Stimulated activated CD4-positive, alpha-beta T cell treated with anti-CD3 and anti-CD28 coated beads, TNF-alpha, amount 100 ng/mL, for 4 hours (primary cell): ENCODE measurements at regions not wholly inside any gene's neighbourhood (a gene's known extent, or its start where the extent isn't known, plus 50 kb on each side); places are given as distances from the start of the nearest gene placed in this dataset.
"Not testable (repeated sequence)": the region's sequence is repeated elsewhere in the genome, so short reads cannot be mapped to it uniquely, and the experiment has no call there.

Source experiments
- DNase-seq, 3 experiments: peaks; one replicate each; pipeline ENCODE4 v3.0.0-alpha.2; 2020; ENCODE audit warnings: low read depth in 3 of 3

DNA sequence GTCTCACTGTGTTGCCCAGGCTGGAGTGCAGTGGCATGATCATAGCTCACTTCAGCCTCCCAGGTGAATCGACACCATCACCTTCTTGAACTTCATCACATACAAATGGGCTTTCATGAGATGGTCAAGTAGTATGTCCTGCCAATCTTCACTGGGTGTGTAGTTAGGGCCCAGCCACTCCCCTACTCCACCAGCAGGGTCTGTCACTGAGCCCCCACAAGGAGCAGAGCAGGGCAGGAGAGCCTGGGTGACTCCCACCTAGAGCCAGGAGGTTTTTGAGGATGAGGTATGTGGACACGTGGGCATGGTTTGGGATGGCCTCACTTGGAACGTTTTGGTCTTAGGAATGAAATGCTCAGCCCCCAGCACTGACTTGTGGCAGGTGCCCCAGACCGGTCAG, 4037.7 kb upstream of the TPTE start:
- DNase-seq, result not testable (repeated sequence)

GRCh38 chr21:6486821-6487220, 4034.6 kb upstream of the TPTE start:
- DNase-seq, result not testable (repeated sequence)

GRCh38 chr21:6492691-6493090, 4028.7 kb upstream of the TPTE start:
- not testable (repeated sequence) for DNase-seq

DNA sequence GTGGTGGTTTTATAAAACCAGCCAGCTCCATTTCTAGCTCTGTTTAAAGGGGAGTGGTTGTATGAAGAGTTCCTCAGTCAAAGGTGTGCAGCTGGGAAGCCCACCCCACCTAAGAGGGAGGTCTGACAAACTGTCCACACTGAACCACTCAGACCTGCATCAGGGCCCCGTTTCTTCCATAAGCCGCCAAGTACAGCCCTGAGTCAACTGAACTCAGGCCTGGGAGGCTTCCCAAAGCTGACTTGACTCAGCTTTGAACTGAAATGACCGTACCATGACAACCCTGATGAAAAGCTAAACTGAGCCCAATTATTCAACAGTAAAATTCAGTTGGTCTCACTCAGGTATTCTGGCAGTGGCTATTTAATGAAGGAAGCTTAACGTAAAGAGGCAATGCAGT, 4027.4 kb upstream of the TPTE start:
- not testable (repeated sequence) for DNase-seq

DNA sequence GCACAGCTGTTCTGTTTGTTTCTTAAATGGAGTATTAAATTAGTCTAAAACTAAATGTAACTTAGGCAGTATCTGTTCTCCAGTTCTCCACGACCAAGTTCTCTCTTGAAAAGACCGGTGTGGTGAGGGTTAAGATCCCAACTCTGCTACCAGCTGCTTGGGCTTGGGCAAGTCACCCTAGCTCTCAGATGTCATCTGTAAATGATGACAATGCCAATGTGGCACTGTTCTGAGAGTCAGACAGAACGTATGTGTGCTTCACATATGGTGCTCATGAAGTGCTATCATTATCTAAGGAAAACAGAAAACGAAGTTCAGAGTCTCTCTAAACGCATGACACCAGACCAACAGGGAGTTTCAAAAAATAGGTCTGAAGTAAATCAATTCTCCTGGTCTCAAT, 4025.0 kb upstream of the TPTE start:
- DNase-seq, result not testable (repeated sequence)

DNA sequence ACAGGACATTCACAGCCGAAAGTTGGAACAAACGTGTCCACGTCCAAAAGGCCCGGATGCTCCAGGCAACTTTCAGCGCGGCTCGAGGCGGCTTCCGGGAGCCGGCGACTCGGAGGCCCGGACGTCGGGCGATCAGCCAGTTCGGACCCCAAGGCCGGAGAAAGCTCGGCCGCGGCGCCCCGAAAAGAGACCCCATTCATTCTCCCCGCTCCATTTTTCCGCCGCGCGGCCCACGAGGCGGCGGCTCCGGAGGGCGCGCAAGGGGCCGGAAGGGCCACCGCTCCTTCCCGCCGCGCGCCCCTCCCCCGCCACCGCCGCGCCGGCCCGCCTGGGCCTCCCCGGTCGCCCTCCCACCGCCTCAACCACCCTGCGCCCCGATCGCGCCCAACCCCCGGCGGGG, 4022.7 kb upstream of the TPTE start:
- DNase-seq, result not testable (repeated sequence)

- peak in 1 of 3 experiments; percentile 38 for DNase-seq
Observed at GRCh38 chr21:6499128-6499826, 4022.1 kb upstream of the TPTE start.

DNA sequence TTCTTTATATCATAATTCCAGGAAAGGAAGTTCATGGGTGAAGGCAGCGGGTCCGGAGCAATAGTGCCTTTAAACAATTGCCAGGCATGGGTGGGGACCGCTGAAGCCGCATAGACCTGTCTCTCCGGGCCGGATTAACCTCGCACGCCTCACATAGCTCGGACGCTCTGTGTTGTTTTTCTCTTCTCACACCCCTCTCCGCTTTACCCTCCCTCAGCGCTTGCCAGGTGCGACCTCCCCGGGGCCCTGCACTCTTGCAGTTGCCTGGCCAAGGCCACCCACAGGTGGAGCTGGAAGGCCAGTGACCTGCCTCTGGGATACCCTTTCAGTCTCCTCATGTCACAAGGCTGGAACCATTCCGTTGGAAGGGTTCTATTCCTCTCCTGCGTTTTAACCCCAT, 4021.5 kb upstream of the TPTE start:
- not testable (repeated sequence) for DNase-seq

- not testable (repeated sequence) for DNase-seq
Observed at GRCh38 chr21:6500681-6501080, 4020.7 kb upstream of the TPTE start.

DNA sequence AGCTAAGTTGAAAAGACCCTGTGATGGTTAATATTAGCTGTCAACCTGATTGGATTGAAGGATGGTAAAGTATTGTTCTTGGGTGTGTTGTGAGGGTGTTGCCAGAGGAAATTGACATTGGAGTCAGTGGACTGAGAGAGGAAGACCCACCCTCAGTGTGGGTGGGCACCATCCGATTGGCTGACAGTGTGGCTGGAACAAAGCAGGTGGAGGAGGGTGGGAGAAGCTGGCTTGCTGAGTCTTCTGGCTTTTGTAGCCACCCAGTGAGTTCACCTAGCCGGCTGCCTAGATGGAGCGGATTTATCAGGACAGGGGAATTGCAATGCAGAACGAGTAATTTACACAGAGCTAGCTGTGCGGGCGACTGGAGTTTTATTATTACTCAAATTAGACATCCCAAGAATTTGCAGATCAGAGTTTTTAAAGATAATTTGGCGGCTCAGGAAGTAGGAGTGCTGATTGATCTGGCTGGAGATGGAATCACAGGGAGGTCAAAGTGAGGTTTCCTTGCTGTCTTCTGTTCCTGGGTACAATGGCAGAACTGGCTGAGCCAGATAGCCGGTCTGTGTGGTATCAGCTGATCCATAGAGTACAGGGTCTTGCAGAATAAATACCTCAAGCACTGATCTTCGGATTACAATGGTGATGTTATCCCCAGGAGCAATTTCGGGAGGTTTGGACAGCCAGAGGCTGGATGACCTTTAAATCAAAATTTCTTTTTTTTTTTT, 4015.1 kb upstream of the TPTE start:
- not testable (repeated sequence) for DNase-seq

DNA sequence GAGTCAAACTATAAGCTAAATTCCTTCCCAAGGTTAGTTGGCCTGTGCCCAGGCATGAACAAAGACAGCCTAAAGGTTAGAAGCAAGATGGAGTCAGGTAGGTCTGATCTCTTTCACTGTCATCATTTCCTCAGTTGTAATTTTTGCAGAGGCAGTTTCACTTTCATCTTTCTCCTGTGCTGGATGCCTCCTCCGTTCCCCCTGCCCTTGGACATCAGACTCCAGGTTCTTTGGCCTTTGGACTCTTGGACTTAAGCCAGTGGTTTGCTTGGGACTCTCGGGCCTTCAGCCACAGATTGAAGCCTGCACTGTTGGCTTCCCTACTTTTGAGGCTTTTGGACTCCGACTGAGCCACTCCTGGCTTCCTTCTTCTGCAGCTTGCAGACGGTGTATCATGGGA, 4013.8 kb upstream of the TPTE start:
- not testable (repeated sequence) for DNase-seq

- DNase-seq, result not testable (repeated sequence)
Observed at GRCh38 chr21:6521777-6522176, 3999.6 kb upstream of the TPTE start.

GRCh38 chr21:6526213-6526612, 3995.2 kb upstream of the TPTE start:
- not testable (repeated sequence) for DNase-seq

DNA sequence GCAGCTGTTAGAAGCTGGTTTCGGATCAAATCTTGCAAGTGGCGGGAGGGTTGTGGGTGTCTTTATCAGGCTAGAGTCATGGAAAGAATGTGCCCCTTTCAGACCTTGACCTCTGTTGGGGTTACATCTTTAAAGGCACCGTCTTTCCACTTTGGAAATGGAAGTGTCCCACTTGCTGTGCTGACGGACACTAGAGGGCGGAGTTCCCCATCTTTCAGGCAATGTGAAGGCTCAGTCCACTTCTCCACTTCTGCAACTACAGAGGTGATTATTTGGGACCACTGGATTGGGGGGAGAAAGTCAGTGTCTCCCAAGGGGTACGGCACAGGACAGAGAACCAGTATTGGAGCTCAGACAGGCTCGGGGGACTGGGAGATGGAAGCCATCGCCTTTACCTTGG, 3990.7 kb upstream of the TPTE start:
- not testable (repeated sequence) for DNase-seq

DNA sequence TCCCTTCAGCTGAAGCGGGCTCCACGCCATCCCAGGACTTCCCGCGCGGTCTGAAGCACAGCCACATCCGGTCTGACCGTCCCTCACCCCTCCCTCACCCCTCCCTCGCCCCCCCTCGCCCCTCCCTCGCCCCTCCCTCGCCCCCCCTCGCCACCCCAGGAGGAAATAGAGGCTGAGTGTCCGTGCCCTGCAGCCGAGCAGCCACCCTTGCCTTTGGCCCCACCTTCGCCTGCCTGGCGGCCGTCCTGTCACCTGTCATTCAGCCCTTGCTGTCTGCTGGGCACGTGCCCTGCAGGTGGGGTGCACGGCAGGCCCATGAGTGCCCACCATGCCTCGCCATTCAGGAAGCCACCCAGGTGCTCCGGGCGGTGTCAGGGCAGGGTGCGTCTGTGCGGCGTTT, 3988.1 kb upstream of the TPTE start:
- not testable (repeated sequence) for DNase-seq

DNA sequence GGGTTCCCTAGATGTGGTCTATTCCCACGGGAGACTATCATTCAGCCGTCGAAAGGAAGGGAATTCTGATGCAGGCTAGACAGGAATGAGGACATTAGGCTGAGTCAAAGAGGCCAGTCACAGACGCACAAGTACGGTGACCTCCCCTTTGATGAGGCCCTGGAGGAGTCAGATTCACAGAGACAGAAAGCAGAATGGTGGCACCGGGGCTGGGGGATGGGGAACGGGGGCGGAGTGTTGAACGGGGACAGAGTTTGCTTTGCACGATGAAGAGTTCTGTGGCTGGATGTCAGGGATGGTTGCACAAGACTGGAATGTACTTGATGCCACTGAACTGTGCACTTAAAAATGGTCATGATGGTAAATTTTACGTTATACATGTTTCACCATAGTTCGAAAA, 3983.1 kb upstream of the TPTE start:
- not testable (repeated sequence) for DNase-seq

GRCh38 chr21:6539688-6540087, 3981.7 kb upstream of the TPTE start:
- DNase-seq, result not testable (repeated sequence)

DNA sequence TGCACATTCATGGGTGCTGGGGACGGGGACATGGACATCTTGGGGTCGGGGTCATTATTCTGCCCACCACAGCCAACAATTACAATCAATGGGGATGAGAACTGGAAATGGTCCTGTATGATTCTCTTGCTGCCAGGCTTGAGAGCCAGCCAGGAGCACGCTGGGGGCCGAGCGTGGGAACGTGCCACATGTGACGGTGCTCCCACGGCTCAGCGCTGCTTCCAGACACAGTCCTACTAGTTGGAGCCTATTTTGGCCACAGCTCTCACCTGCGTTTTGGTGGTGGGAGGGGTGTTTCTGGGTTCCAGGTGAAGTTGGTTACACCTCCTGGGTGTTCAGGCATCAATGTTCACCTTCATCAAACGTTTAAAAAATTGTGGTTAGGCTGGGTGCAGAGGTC, 3980.3 kb upstream of the TPTE start:
- DNase-seq, result not testable (repeated sequence)

DNA sequence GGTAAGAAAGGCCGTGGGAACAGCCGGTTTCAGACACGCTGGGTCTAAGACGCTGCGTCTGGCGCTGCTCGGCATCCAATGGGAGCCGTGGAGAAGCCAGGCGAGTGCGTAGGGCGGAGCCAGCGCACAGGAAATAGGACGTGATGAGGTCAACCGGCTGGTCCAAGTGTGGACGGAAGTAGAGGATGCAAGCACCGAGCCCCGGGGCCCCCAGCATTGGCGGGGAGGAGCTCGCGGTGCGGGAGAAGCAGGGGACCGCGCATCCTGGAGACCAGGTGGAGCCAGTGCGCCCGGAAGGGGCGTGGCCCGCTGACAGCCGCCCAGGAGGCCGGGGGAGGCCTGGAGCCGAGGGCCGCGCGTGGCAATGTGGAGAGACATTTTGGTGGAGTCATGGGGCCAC, 3976.1 kb upstream of the TPTE start:
- not testable (repeated sequence) for DNase-seq

- not testable (repeated sequence) for DNase-seq
Observed at GRCh38 chr21:6551045-6551444, 3970.3 kb upstream of the TPTE start.

DNA sequence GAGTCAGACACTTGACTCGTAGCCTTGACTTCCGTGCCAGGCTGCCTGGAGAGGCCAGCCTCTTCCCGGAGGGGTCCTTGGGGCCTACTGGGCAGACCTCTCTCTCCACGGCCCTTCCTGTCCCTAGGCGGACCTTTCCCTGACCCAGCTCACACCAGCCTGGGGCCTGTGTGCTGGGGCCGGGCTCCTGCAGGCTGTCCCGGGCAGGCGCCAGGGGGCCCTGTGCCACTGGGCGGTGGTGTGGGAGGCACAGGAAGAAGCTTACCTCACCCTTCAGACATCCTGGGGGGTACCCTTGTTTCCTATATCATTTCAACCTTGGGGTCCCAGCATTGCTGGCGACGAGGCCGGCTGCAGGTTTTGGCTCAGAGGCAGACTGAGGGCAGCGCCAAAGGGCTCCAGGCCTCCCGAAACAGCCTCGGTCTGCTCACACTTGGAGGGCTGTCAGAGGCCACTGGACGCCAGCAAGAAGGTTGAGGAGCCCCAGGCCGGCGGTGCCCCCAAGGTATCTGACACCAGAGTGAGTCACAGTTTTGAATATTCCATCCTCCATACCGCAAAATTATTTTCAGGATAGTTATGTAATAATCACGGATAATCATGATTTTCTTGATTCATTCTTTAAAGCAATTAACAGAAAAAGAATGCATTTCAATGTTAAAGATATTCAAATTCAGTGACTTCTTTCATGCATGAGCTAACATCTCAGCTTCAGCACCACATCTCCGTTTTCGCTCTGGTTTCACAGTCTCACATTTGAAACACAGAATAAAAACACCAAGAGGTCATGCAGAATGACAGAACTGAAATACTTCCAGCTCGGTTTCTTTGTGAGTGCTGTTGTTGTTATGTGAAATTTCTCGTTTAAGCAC, 3967.6 kb upstream of the TPTE start:
- DNase-seq, result not testable (repeated sequence)

DNA sequence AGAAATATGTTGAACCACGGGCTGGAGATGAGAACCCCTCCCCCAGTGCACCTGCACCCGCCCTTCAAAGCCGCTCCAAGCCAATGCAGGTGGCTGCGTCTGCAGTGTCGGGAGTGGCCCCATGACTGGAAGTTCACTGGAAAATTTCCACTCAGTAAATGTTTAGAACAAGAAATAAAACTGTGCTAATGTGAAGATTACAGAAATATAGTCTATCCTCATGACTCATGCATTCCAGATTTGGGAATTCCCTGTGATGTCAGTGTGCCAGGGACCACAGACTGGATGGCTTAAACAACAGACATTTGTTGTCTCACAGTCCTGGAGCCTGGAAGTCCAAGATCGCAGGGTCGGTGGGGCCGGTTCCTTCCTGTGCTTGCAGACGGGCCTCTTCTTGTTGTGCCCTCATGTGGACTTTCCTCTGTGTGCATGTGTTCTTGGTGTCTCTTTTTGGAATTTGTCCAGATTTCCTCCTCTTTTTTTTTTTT, 3967.0 kb upstream of the TPTE start:
- not testable (repeated sequence) for DNase-seq
